HG03196 (cell line): ENCODE measurements at regions not wholly inside any gene's neighbourhood (a gene's known extent, or its start where the extent isn't known, plus 50 kb on each side); places are given as distances from the start of the nearest gene placed in this dataset.
"Not testable (repeated sequence)": the region's sequence is repeated elsewhere in the genome, so short reads cannot be mapped to it uniquely, and the experiment has no call there.

Experiments
- ATAC-seq: cut with Tn5 transposase; IDR thresholded peaks from one replicate; pipeline ENCODE4 v1.9.1; 2021; ENCODE audit not compliant: unreplicated experiment

- ATAC-seq: no peak
Observed at GRCh38 chr5:144742361-144742760, 571.7 kb downstream of the KCTD16 start.

GRCh38 chr5:144731786-144732185 is 561.1 kb downstream of the KCTD16 start:
- ATAC-seq: no peak

- peak; percentile 96 for ATAC-seq
Observed at GRCh38 chr5:144712090-144712489, 541.4 kb downstream of the KCTD16 start.

- ATAC-seq: no peak
Observed at GRCh38 chr5:144711172-144711571, 540.5 kb downstream of the KCTD16 start.

GRCh38 chr5:144710637-144711036 is 540.0 kb downstream of the KCTD16 start:
- no peak for ATAC-seq

GRCh38 chr5:144703776-144704175 is 533.1 kb downstream of the KCTD16 start:
- ATAC-seq: no peak

- ATAC-seq: no peak
Observed at GRCh38 chr5:144698484-144698883, 527.8 kb downstream of the KCTD16 start.

GRCh38 chr5:144697847-144698262 is 527.2 kb downstream of the KCTD16 start:
- ATAC-seq: no peak

GRCh38 chr5:144691936-144692335 is 521.3 kb downstream of the KCTD16 start:
- no peak for ATAC-seq

- no peak for ATAC-seq
Observed at GRCh38 chr5:144684899-144685298, 514.2 kb downstream of the KCTD16 start.

- ATAC-seq: no peak
Observed at GRCh38 chr5:144680711-144681110, 510.0 kb downstream of the KCTD16 start.

- no peak for ATAC-seq
Observed at GRCh38 chr5:144671066-144671465, 500.4 kb downstream of the KCTD16 start.

- no peak for ATAC-seq
Observed at GRCh38 chr5:144659634-144660227, 489.1 kb downstream of the KCTD16 start.

- ATAC-seq: no peak
Observed at GRCh38 chr5:144644317-144644716, 473.6 kb downstream of the KCTD16 start.

GRCh38 chr5:144638787-144639186 is 468.1 kb downstream of the KCTD16 start:
- no peak for ATAC-seq

- no peak for ATAC-seq
Observed at GRCh38 chr5:144634138-144634537, 463.5 kb downstream of the KCTD16 start.

GRCh38 chr5:144598451-144599068 is 427.9 kb downstream of the KCTD16 start:
- no peak for ATAC-seq

- ATAC-seq: no peak
Observed at GRCh38 chr5:144596517-144596916, 425.8 kb downstream of the KCTD16 start.

- no peak for ATAC-seq
Observed at GRCh38 chr5:144594919-144595318, 424.2 kb downstream of the KCTD16 start.

GRCh38 chr5:144594234-144594633 is 423.6 kb downstream of the KCTD16 start:
- ATAC-seq: not testable (repeated sequence)

GRCh38 chr5:144585681-144586080 is 415.0 kb downstream of the KCTD16 start:
- no peak for ATAC-seq

GRCh38 chr5:144583541-144584449 is 413.1 kb downstream of the KCTD16 start:
- ATAC-seq: no peak
